Uterus (tissue), 2 donors: ENCODE measurements at regions not wholly inside any gene's neighbourhood (a gene's known extent, or its start where the extent isn't known, plus 50 kb on each side); places are given as distances from the start of the nearest gene placed in this dataset.

Experiments used
- POLR2A ChIP-seq, 2 donors: fragments of 450-650 bp; IDR thresholded peaks; one replicate each; pipeline ENCODE4 v1.6.1; 2016; ENCODE audit warnings: antibody characterized with exemption in 2 of 2, mild to moderate bottlenecking in 1 of 2, moderate library complexity in 1 of 2
- TF ChIP-seq, protein P1 (sequence below), 4 experiments: fragments of 200-600 bp in 2 of 4; fragments of 450-650 bp in 2 of 4; sonication (generic) in 2 of 4; IDR thresholded peaks; one replicate each; pipeline ENCODE4 v1.5.1; 2016 to 2019; ENCODE audit warnings: antibody characterized with exemption in 4 of 4, mild to moderate bottlenecking in 2 of 4, moderate library complexity in 1 of 4

DNA sequence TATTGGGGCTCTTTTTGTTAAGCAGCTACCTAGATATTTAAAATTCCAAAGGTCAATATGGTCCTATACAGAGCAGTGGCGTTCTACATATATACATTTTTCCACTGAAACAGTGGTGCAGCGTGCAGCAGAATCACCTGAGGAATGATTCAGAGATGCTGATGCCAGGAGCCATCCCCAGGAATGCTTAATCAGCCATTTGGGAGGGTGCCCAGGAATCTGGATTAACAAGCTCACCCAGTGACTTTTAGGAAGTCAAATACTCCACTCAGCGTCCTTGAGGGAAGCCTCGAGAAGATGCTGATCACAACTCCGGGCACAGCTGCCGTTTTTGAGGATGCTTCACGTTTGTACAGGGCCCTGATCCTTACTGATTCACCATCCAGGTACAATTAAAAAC, 82.6 kb upstream of the ARHGEF3 start:
- TF ChIP-seq, protein P1, sequence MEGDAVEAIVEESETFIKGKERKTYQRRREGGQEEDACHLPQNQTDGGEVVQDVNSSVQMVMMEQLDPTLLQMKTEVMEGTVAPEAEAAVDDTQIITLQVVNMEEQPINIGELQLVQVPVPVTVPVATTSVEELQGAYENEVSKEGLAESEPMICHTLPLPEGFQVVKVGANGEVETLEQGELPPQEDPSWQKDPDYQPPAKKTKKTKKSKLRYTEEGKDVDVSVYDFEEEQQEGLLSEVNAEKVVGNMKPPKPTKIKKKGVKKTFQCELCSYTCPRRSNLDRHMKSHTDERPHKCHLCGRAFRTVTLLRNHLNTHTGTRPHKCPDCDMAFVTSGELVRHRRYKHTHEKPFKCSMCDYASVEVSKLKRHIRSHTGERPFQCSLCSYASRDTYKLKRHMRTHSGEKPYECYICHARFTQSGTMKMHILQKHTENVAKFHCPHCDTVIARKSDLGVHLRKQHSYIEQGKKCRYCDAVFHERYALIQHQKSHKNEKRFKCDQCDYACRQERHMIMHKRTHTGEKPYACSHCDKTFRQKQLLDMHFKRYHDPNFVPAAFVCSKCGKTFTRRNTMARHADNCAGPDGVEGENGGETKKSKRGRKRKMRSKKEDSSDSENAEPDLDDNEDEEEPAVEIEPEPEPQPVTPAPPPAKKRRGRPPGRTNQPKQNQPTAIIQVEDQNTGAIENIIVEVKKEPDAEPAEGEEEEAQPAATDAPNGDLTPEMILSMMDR (IDR thresholded peaks at IDR 0.05), result no peak
- no peak for TF ChIP-seq POLR2A (IDR thresholded peaks at IDR 0.05)
